Body of pancreas (tissue), 4 donors: ENCODE measurements at regions not wholly inside any gene's neighbourhood (a gene's known extent, or its start where the extent isn't known, plus 50 kb on each side); places are given as distances from the start of the nearest gene placed in this dataset.
"Not testable (repeated sequence)": the region's sequence is repeated elsewhere in the genome, so short reads cannot be mapped to it uniquely, and the experiment has no call there.

Experiments
- ATAC-seq: fragments of 150-250 bp; one replicate; pipeline ENCODE4 v1.9.1; 2016
- DNase-seq, 4 donors: peaks; one replicate each; pipeline ENCODE4 v3.0.0-alpha.2; 2019
- H3K27ac ChIP-seq, 4 donors: fragments of 200-600 bp; sonication (generic); 1 replicate in 3 of 4; 2 replicates in 1 of 4; pipeline versions ENCODE4 v1.5.1 to v1.6.1; 2016 to 2019; ENCODE audit warnings: mild to moderate bottlenecking in 1 of 4, mixed read lengths in 1 of 4, moderate library complexity in 1 of 4
- H3K27me3 ChIP-seq, 2 donors: fragments of 200-600 bp; sonication (generic); one replicate each; pipeline ENCODE4 v1.6.0; 2016; ENCODE audit warnings: mild to moderate bottlenecking in 1 of 2
- H3K36me3 ChIP-seq, 2 donors: fragments of 200-600 bp; sonication (generic); replicated peaks in 1 of 2; 2 replicates each; pipeline ENCODE4 v1.5.1; 2016; ENCODE audit warnings: low read depth in 2 of 2; ENCODE audit not compliant: insufficient read depth in 1 of 2
- H3K4me1 ChIP-seq: fragments of 200-600 bp; sonication (generic); one replicate; pipeline ENCODE4 v1.6.0; 2016
- H3K4me3 ChIP-seq, 2 donors: fragments of 200-600 bp; sonication (generic); 1 replicate in 1 of 2; 2 replicates in 1 of 2; pipeline ENCODE4 v1.5.1; 2016 to 2019
- H3K9me3 ChIP-seq, 3 donors: fragments of 200-600 bp; sonication (generic); 1 replicate in 2 of 3; 2 replicates in 1 of 3; pipeline ENCODE4 v1.5.1; 2016
- POLR2A ChIP-seq, 3 donors: fragments of 450-650 bp; IDR thresholded peaks; one replicate each; pipeline ENCODE4 v1.6.1; 2016; ENCODE audit warnings: antibody characterized with exemption in 3 of 3, mild to moderate bottlenecking in 2 of 3
- WGBS, 2 donors: methylation state at CpG; one replicate each; pipeline ENCODE4 v1.1.5; 2017; 5-methylcytosine and 5-hydroxymethylcytosine counted together
- intact Hi-C: fragments of 100-400 bp; cut with DNase I; formaldehyde crosslinking; loops from one replicate; pipeline ENCODE4 v1.15.1; 2023
- TF ChIP-seq, protein P1 (sequence below), 7 experiments: fragments of 450-650 bp in 4 of 7; fragments of 200-600 bp in 3 of 7; sonication (generic) in 3 of 7; IDR thresholded peaks; one replicate each; pipeline ENCODE4 v1.5.1; 2016 to 2019; ENCODE audit warnings: antibody characterized with exemption in 7 of 7

DNA sequence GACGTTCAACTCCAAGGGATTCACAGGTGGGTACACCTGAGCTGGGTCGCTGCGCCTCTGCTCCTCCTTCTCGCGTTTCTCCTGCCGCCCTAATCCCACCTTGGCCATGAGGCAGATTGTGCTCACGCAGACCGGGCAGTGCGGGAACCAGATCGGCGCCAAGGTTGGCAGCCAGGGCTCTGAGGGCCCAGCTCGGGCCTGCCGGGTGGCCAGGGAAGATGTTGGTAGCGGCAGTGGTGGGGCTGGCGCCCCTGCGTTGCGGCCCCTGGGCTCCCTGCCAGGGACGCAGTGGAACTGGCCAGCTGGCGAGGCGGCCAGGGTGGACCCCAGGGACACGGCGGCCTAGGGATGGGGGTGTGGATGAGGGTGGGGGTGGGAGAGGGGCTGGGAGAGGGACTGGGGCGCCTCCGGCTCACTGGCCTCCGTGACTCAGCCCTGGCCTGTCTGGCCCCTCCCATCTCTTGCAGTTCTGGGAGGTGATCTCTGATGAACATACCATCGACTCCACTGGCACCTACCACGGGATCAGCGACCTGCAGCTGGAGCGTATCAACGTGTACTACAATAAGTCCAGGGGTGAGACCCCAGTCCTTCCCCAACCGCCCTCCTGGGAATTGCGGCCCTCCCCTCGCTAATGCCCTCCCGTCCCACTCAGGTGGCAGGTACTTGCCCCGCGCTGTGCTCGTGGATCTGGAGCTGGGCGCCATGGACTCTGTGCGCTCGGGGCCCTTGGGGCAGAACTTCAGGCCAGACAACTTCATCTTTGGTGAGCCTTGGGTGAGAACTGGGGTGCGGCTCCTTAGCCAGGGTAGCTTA is 114.9 kb upstream of the ALG10B start:
- H3K36me3 ChIP-seq = no peaks in the 10 kb centered on the region
- intact Hi-C loops = no loop called here
- ATAC-seq = no peak
- no peak for TF ChIP-seq POLR2A (IDR thresholded peaks at IDR 0.05)
- TF ChIP-seq, protein P1, sequence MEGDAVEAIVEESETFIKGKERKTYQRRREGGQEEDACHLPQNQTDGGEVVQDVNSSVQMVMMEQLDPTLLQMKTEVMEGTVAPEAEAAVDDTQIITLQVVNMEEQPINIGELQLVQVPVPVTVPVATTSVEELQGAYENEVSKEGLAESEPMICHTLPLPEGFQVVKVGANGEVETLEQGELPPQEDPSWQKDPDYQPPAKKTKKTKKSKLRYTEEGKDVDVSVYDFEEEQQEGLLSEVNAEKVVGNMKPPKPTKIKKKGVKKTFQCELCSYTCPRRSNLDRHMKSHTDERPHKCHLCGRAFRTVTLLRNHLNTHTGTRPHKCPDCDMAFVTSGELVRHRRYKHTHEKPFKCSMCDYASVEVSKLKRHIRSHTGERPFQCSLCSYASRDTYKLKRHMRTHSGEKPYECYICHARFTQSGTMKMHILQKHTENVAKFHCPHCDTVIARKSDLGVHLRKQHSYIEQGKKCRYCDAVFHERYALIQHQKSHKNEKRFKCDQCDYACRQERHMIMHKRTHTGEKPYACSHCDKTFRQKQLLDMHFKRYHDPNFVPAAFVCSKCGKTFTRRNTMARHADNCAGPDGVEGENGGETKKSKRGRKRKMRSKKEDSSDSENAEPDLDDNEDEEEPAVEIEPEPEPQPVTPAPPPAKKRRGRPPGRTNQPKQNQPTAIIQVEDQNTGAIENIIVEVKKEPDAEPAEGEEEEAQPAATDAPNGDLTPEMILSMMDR (IDR thresholded peaks at IDR 0.05) = no peak
- no peak overlapping the region for H3K27ac ChIP-seq
- no peak for DNase-seq
- no peaks in the 10 kb centered on the region for H3K27me3 ChIP-seq
- no peak overlapping the region for H3K4me3 ChIP-seq
- H3K4me1 ChIP-seq = no peaks in the 10 kb centered on the region
- H3K9me3 ChIP-seq = no peaks in the 10 kb centered on the region
- 81 to 83% methylated on average over 23 to 32 of the region's 41 CpGs for WGBS, 2 donors

DNA sequence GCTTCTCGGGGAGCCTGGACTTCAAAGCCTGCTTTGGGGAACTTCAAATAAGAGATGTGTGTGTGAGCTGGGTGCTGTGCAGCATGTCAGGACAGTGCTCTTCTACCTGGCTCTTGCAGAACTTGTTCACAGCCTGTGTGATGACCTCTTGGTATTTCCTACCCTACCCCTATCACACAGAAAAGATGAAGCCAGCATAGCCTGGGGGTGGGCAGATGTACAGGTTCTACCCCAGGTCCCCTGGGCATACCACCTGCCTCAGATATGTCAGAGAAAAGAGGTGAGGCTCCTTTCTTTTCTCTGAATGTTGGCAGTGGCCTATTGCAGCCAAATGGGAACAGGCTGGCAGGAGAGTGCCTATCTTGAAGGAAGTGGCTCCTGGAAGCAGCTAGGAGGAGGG is 111.7 kb upstream of the ALG10B start:
- H3K36me3 ChIP-seq = no peaks in the 10 kb centered on the region
- 55% methylated on average over 1 of the region's 1 CpG; no CpG with 5 or more reads in 1 of the 2 donors for WGBS, 2 donors
- no peaks in the 10 kb centered on the region for H3K27me3 ChIP-seq
- H3K9me3 ChIP-seq = no peaks in the 10 kb centered on the region
- ATAC-seq = no peak
- H3K27ac ChIP-seq = no peak overlapping the region
- TF ChIP-seq, protein P1 (IDR thresholded peaks at IDR 0.05) = no peak
- no peak for TF ChIP-seq POLR2A (IDR thresholded peaks at IDR 0.05)
- no peak for DNase-seq
- no peaks in the 10 kb centered on the region for H3K4me1 ChIP-seq
- no peak overlapping the region for H3K4me3 ChIP-seq
- intact Hi-C loops = no loop called here

DNA sequence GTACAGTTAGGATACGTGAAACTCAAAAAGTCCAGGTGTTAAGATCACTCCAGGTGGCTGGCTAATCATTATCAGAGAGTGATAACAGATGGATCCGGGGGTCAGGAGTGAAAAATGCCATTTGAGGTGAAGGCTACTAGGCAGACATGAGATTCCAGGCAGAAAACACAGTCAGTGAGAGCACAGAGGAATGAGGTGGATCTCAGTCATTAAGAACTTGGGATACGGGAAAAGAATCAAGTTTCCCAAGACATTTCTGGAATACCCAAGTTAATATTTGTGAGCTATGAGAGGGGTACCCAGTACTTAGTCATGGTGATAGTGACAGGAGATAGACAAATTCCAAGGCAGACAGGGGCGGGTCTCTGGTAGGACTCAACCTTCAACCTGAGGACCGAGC is 94.6 kb upstream of the ALG10B start:
- DNase-seq (no peak), ATAC-seq (no peak)
- Histone ChIP-seq H3K4me1 (no peaks in the 10 kb centered on the region), H3K9me3 (no peaks in the 10 kb centered on the region), H3K36me3 (no peaks in the 10 kb centered on the region), H3K27me3 (no peaks in the 10 kb centered on the region), H3K4me3 (no peak overlapping the region), H3K27ac (no peak overlapping the region)
- intact Hi-C loops = no loop called here
- TF ChIP-seq, protein P1 (IDR thresholded peaks at IDR 0.05) = no peak
- TF ChIP-seq POLR2A (IDR thresholded peaks at IDR 0.05) = no peak
- WGBS, 2 donors = 41 to 46% methylated on average over 5 of the region's 5 CpGs

DNA sequence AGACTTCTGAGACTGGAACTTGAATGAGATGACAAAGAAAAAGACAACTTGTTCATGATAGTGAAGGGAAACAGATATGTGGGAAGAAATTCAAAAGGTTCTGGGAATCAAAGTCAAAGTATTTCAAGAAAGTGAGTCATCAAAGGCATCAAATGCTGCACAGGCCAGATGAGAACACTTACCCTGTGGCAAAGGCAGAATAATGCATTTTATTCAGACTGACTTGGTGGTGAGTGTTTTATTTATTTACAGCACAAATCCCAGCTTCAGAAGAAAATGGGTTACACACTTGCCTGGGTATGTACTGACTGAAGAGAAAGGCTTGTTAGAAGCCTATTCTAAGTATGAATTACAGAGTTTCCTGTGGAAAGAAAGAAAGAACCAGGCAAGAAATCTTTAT is 78.2 kb upstream of the ALG10B start:
- H3K27me3 ChIP-seq, intact Hi-C loops, H3K4me3 ChIP-seq, H3K9me3 ChIP-seq, H3K27ac ChIP-seq, ATAC-seq, DNase-seq, H3K36me3 ChIP-seq, H3K4me1 ChIP-seq: not testable (repeated sequence)

DNA sequence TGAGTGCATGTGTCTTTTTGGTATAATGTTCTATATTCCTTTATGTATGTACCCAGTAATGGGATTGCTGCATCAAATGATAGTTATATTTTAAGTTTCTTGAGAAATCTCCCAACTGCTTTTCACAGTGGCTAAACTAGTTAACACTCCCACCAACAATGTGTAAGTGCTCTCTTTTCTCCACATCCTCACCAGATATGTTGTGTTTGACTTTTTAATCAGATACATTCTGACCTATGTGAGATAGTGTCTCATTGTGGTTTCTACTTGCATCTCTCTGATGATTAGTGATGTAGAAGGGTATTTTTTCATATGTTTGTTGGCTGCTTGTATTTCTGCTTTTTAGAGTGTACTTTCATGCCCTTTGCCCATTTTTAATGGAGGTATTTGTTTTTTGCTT is 62.8 kb upstream of the ALG10B start:
- H3K36me3 ChIP-seq = no peaks in the 10 kb centered on the region
- H3K27me3 ChIP-seq = no peaks in the 10 kb centered on the region
- ATAC-seq = no peak
- intact Hi-C loops = no loop called here
- TF ChIP-seq, protein P1 (IDR thresholded peaks at IDR 0.05) = no peak
- no peak for TF ChIP-seq POLR2A (IDR thresholded peaks at IDR 0.05)
- H3K4me1 ChIP-seq = no peaks in the 10 kb centered on the region
- no peaks in the 10 kb centered on the region for H3K9me3 ChIP-seq
- no peak overlapping the region for H3K4me3 ChIP-seq
- no peak for DNase-seq
- no peak overlapping the region for H3K27ac ChIP-seq
